NCI-H1417 treated with DMSO at 0.1 percent for 48 hours (cell line): ENCODE measurements at regions not wholly inside any gene's neighbourhood (a gene's known extent, or its start where the extent isn't known, plus 50 kb on each side); places are given as distances from the start of the nearest gene placed in this dataset.
"Not testable (repeated sequence)": the region's sequence is repeated elsewhere in the genome, so short reads cannot be mapped to it uniquely, and the experiment has no call there.

ENCODE experiments used
- DNase-seq: peaks from one replicate; lab custom pipeline; 2025; lab: John Stamatoyannopoulos, UW

GRCh38 chr10:42988069-42988468 lies 88.8 kb upstream of the RET start:
- no peak for DNase-seq

GRCh38 chr10:42988517-42989395 lies 88.1 kb upstream of the RET start:
- DNase-seq = no peak

- DNase-seq = no peak
Measured at GRCh38 chr10:42989481-42989921, 87.4 kb upstream of the RET start.

GRCh38 chr10:42990016-42990720 lies 86.7 kb upstream of the RET start:
- DNase-seq = no peak

- no peak for DNase-seq
Measured at GRCh38 chr10:42990721-42991441, 86.0 kb upstream of the RET start.

- DNase-seq = no peak
Measured at GRCh38 chr10:42991442-42992098, 85.3 kb upstream of the RET start.

GRCh38 chr10:42992156-42992956 lies 84.5 kb upstream of the RET start:
- DNase-seq = no peak

GRCh38 chr10:42992957-42993390 lies 83.9 kb upstream of the RET start:
- no peak for DNase-seq

- DNase-seq = not testable (repeated sequence)
Measured at GRCh38 chr10:42994909-42995308, 82.0 kb upstream of the RET start.

GRCh38 chr10:42995537-42995936 lies 81.3 kb upstream of the RET start:
- DNase-seq = no peak

GRCh38 chr10:42996588-42996987 lies 80.3 kb upstream of the RET start:
- no peak for DNase-seq

GRCh38 chr10:42997151-42997848 lies 79.6 kb upstream of the RET start:
- no peak for DNase-seq

- DNase-seq = no peak
Measured at GRCh38 chr10:42997849-42998165, 79.1 kb upstream of the RET start.

GRCh38 chr10:42998481-42999384 lies 78.1 kb upstream of the RET start:
- DNase-seq = no peak

GRCh38 chr10:42999385-43000020 lies 77.4 kb upstream of the RET start:
- no peak for DNase-seq

GRCh38 chr10:43000021-43000411 lies 76.9 kb upstream of the RET start:
- DNase-seq = no peak

- no peak for DNase-seq
Measured at GRCh38 chr10:43000651-43001426, 76.0 kb upstream of the RET start.

GRCh38 chr10:43001427-43001795 lies 75.5 kb upstream of the RET start:
- DNase-seq = no peak
